Gastrocnemius medialis (tissue), 4 donors: ENCODE measurements at regions not wholly inside any gene's neighbourhood (a gene's known extent, or its start where the extent isn't known, plus 50 kb on each side); places are given as distances from the start of the nearest gene placed in this dataset.

ENCODE experiments used
- POLR2A ChIP-seq, 2 donors: fragments of 450-650 bp; IDR thresholded peaks; one replicate each; pipeline ENCODE4 v1.6.1; 2017; ENCODE audit warnings: antibody characterized with exemption in 2 of 2, mild to moderate bottlenecking in 2 of 2, moderate library complexity in 2 of 2
- TF ChIP-seq, protein P1 (sequence below), 5 experiments: fragments of 450-650 bp in 3 of 5; fragments of 200-600 bp in 2 of 5; sonication (generic) in 2 of 5; IDR thresholded peaks in 4 of 5; conservative IDR thresholded peaks in 1 of 5; 1 replicate in 4 of 5; 2 replicates in 1 of 5; pipeline ENCODE4 v1.5.1; 2016 to 2019; ENCODE audit warnings: antibody characterized with exemption in 5 of 5, mild to moderate bottlenecking in 3 of 5, moderate library complexity in 3 of 5

DNA sequence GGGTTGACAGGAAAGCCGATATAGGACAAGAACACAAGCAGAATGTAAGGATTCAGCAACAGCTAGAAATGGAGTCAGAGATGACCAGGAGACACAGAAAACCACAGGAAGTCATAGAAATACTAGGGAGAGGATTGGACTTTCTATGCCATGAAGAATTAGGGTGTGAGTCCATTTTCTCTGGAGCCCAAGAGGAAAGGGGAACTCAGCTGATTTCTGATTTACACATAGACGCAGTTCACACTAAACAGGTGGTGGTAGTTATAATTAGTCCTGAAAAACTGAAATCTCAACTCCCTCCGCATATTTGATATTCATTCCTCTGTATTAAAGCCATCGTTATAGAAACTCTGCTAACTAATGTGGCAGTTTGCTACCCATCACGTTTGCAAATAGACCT lies 292.7 kb upstream of the STT3B start:
- TF ChIP-seq, protein P1, sequence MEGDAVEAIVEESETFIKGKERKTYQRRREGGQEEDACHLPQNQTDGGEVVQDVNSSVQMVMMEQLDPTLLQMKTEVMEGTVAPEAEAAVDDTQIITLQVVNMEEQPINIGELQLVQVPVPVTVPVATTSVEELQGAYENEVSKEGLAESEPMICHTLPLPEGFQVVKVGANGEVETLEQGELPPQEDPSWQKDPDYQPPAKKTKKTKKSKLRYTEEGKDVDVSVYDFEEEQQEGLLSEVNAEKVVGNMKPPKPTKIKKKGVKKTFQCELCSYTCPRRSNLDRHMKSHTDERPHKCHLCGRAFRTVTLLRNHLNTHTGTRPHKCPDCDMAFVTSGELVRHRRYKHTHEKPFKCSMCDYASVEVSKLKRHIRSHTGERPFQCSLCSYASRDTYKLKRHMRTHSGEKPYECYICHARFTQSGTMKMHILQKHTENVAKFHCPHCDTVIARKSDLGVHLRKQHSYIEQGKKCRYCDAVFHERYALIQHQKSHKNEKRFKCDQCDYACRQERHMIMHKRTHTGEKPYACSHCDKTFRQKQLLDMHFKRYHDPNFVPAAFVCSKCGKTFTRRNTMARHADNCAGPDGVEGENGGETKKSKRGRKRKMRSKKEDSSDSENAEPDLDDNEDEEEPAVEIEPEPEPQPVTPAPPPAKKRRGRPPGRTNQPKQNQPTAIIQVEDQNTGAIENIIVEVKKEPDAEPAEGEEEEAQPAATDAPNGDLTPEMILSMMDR (IDR thresholded peaks at IDR 0.05 in 4 of 5, conservative IDR thresholded peaks at IDR 0.05 in 1 of 5) = no peak
- no peak for TF ChIP-seq POLR2A (IDR thresholded peaks at IDR 0.05)
